CMK (cell line): ENCODE measurements at regions not wholly inside any gene's neighbourhood (a gene's known extent, or its start where the extent isn't known, plus 50 kb on each side); places are given as distances from the start of the nearest gene placed in this dataset.

Source experiments
- DNase-seq: peaks from one replicate; pipeline ENCODE4 v3.0.0-alpha.2; 2010; ENCODE audit warnings: low read depth

DNA sequence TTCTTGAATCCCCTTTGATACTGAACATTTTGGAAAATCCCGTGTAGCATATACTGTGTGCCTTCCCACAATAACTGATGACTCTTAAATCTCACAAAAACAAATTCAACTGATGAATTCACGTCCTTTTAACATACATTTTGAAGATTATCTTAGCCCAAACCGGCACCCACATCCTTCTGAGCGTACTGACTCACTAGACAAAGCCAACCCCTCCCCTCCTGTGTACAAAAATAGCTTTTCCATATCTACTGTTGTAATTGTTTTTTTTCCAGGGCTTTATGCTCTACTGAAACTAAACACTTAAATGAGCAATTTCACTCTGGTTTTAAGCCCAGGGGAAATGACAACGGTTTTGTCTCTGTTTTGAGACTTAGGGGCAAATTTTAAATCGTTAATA lies 109.4 kb upstream of the ATF7IP start:
- DNase-seq: no peak

DNA sequence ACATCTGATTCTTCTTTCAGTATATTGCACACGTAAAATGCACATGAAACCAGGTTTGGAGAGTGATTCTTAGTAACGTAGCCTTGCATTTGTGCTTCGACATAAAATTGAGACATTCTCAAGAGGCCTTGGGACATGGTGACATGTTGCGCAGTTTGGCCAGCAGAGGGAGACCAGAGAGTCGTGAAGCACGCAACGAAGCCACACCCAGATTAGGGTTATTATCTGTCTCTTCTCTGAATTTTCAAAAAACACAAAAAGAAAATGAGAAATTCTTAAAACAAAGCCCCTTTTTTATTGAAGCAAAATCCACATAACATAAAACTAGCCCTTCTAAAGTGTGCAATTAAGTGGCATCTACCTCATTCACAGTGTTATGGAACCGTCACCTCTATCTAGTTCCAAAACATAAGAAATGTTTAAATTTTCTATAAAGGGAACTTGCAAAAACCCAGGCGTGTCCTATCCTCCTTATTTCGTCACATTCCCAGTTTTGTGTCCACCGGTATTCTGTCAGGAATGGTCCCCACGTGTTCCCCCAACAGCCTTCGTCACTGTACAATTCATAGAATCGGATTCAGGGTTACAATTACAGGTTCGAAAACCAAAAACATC lies 108.8 kb upstream of the ATF7IP start:
- DNase-seq: peak; percentile 49

DNA sequence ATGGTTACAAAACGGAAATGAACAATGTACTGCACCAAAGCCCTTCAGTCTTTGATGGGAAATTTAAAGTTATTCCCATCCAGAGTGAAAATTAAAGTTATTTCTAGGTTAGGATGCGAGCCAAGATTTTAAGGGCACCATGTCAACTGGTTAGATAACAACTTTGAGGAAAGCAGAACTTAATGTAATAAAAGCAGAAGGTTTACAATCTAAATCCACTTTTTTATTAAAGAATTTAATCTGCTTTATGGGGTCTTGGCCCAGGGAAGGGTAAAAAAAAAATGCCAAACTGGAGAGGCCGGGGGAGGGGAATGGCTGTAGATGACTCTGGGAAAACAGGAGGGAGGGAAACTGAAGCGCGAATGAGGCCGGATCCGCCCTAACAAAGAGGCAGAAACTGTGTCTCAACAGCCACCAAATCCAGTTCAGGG lies 108.2 kb upstream of the ATF7IP start:
- no peak for DNase-seq

DNA sequence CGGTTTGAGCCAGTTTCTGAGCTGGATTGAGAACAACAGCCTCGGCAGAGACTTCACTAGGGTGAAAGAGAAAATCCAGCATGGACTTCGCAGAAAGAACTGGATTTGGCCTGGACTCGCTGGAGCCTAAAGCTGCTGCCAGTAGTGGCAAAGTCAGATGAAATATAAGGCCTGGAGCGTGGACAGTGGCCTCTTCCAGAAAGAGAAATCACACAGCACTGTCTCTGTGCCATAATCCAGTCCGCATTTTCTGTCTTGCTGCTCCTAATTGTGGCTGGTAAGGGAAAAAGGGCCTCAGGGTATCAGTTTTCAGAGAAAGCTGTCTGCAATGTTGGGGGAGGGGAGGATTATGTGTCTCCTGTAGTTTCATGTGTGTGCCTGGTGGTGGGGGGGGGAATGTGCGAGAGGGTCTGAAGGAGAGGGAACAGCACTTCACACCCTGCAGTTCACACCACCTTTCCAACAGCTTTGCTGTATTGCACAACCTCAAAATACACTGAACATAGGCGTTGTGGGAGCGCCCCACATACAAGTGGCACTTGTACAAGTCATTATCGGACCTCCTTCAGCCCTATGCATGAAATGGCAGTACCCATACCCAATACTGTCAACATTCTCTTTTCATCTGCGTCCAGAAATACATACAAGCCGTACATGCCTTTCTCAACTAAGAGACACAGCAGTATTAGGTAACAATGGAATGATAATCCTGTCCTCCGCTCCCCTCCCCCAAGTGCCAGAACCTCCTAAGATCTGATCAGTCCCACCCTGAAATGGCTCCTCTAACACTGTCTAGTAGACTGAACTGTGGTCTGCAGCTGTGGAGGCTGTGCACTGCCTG lies 107.5 kb upstream of the ATF7IP start:
- DNase-seq: peak; percentile 95

GRCh38 chr12:14258575-14258940 lies 106.9 kb upstream of the ATF7IP start:
- no peak for DNase-seq

- DNase-seq: no peak
Observed at GRCh38 chr12:14259481-14260010, 105.9 kb upstream of the ATF7IP start.

DNA sequence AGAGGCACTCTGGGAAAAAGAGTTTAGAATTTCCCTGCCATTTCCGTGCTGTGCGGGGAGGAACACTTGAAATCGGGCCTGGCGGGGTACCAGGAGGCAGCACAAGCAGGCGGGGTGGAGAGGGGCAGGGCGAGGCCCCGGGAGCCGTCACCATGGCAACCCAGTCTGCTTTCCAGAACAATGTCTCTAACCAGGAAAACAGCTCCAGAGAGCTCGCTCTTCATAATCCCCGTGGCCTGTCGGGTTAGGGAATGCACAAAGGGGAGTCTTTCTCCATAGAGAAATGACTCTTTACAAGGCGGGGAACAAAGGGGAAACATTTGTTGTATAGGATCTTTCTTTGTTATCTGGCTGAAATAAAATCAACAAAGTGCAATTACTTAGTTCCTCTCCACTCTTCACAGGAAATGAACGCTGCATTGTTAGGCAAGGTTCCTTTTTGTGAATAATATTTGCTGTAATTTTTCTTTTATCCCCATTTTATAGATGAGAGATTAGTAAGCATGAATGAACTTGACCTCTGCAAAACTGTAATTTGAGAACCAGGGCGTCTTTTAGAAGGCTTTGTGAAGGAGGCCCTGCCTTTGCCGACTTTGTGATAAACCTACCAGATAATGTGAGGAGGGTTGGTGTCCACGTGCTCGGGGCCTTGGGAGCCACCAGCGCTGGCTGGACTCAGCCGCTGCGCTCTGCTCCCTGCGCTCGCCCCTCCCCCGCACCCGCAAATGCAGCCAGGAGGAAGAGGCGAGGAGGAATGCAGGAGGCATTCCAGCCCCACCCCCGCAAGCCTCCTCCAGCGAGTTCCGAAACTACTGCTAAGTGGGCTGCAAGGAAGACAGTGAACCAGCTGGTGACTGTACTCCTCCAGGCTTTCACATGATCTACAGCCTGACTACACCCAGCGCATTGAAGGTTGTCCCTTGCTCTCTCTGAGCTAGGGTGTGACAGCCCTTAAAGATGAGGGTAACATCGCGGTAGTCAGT lies 105.2 kb upstream of the ATF7IP start:
- DNase-seq: no peak

DNA sequence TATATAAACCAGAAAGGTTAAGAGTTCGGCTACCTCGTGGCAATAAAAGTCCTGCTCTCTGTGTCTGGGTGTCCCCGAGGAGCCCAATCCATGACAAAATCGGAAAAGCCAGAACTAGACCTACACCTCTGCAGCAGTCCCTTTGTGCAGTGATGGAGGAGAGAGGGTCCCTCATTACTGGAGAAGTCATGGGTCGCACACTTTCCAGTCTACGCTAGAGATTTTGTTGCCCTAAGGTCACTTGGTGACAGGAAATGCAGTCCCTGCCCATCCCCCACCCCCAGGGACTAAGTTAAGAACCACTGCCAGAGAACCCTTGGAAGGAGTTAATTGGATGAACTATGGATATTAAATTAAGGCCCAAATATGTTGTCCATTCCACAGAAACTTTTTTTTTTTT lies 104.4 kb upstream of the ATF7IP start:
- DNase-seq: no peak

DNA sequence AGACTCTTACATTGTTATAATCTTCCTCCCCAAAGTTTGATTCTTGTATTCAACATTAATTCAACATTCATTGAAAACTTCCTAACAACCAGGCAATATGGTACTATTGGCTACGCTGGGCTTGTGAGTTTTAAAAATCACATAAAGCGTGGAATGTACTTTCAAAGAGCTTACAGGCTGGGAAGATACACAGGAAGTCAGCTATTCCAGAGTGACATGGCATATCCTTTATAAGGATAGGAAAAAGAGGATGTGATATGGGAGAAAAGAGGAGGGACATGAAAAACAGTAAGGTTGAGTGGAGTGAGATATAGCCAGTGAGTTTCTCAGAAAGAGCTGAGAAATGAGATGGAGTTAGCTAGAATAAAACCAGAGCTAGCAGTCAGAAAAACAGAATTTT lies 103.6 kb upstream of the ATF7IP start:
- no peak for DNase-seq

DNA sequence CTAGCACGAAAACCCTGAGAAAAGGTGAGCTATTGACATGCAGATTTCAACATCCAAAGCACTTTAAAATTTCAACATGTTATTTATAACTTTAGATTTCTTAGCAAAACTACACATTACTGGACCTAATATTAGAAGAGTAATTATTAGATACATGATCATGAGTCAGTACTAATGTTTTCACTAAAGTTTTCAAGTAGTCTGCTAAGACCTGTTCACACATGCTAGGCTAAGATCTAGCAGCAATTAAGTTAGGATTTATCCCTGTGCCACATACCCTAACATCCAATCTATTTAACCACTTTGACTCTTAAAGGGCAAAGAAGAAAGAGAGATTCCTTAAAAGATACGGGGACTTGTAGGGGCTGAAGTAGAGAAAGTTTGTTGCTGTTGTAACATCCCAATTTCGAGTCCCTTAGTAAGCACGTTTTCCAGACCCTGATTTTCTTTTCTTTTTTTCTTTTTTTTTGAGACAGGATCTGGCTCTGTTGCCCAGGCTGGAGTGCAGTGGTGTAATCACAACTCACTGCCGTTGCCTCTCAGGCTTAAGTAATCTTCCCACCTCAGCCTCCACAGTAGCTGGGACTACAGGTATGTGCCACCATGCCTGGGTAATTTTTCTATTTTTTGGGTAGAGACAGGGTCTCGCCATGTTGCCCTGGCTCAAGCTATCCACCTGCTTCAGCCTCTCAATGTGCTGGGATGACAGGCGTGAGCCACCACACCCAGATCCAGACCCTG lies 102.5 kb upstream of the ATF7IP start:
- DNase-seq: no peak

- DNase-seq: no peak
Observed at GRCh38 chr12:14263742-14264141, 101.7 kb upstream of the ATF7IP start.

- DNase-seq: no peak
Observed at GRCh38 chr12:14264316-14264715, 101.2 kb upstream of the ATF7IP start.

GRCh38 chr12:14264778-14265177 lies 100.7 kb upstream of the ATF7IP start:
- no peak for DNase-seq

DNA sequence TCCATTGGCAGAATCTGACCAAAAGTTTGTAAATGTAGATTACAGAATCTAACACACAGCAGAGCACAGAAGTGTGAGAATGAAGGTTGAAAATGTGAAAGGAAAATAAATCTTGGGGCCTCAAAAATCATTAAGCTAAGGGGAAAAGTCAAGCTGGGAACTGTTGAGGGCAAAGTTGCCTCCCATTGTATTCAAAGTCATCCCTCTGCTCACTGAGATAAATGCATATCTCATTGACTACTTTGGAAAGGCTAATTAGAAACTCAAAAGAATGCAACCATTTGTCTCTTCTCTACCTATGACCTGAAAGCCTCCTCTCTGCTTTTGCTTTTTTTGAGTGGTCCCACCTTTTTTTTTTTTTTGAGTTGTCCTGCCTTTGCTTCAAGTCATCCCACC lies 97.4 kb upstream of the ATF7IP start:
- DNase-seq: no peak

- no peak for DNase-seq
Observed at GRCh38 chr12:14270392-14270791, 95.1 kb upstream of the ATF7IP start.

GRCh38 chr12:14272956-14273912 lies 92.2 kb upstream of the ATF7IP start:
- DNase-seq: no peak

GRCh38 chr12:14273913-14274311 lies 91.6 kb upstream of the ATF7IP start:
- DNase-seq: no peak

- no peak for DNase-seq
Observed at GRCh38 chr12:14275111-14275510, 90.4 kb upstream of the ATF7IP start.

GRCh38 chr12:14275886-14276285 lies 89.6 kb upstream of the ATF7IP start:
- DNase-seq: no peak

DNA sequence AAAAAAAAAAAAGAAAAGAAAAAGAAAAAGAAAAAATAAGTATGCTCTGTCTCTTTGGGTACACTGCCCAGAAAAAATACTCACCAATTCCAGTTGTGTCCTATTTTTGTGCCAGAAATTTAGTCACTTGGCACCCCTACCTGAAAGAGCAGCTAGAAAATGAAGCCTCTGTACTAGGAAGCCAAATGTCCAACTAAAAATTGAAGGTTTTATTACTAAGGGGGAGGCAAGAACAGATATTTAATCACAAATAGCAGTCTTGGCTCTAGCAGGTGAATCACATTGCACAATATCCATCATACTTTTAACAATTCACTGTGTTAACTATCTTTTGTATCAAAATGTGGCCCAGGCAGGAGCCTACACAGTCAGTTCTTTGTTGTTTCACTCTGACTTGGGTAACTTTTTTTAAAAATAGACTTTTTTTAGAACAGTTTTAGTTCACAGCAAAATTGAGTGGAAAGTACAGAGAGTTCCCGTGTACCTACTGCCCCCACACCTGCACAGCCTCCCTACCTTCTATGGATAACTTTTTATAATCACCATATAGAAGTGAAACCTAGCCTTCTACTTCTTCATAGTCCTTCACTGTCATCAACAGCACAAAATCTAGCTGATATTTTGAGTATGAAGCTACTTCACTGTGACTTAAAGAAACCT lies 87.1 kb upstream of the ATF7IP start:
- DNase-seq: no peak
